KBM-7 (cell line): ENCODE measurements at regions not wholly inside any gene's neighbourhood (a gene's known extent, or its start where the extent isn't known, plus 50 kb on each side); places are given as distances from the start of the nearest gene placed in this dataset.
"Not testable (repeated sequence)": the region's sequence is repeated elsewhere in the genome, so short reads cannot be mapped to it uniquely, and the experiment has no call there.

Experiments
- DNase-seq: peaks from one replicate; pipeline ENCODE4 v3.0.0-alpha.2; 2015
- in situ Hi-C: fragments of 300-500 bp; cut with MboI; formaldehyde crosslinking; loops from 2 replicates; pipeline ENCODE4 v1.14.3; 2020; ENCODE audit warnings: low sequenced_read_pairs, low pct_unique_long_range_greater_than_20kb, mixed read lengths

- no peak for DNase-seq
Measured at GRCh38 chr1:14340002-14340785, 258.3 kb upstream of the KAZN start.

GRCh38 chr1:14341147-14341546 lies 257.3 kb upstream of the KAZN start:
- DNase-seq: no peak
- in situ Hi-C loops: no loop called here

More at GRCh38 chr1:14340002-14340785, 258.3 kb upstream of the KAZN start:
- in situ Hi-C loops: no loop called here

- no peak for DNase-seq
- in situ Hi-C loops: no loop called here
Measured at GRCh38 chr1:14345946-14346550, 252.4 kb upstream of the KAZN start.

- DNase-seq: no peak
- in situ Hi-C loops: no loop called here
Measured at GRCh38 chr1:14347186-14347585, 251.3 kb upstream of the KAZN start.

- in situ Hi-C loops: no loop called here
- DNase-seq: no peak
Measured at GRCh38 chr1:14347776-14348175, 250.7 kb upstream of the KAZN start.

- no peak for DNase-seq
- in situ Hi-C loops: no loop called here
Measured at GRCh38 chr1:14350197-14350596, 248.3 kb upstream of the KAZN start.

GRCh38 chr1:14352897-14353296 lies 245.6 kb upstream of the KAZN start:
- in situ Hi-C loops: no loop called here
- no peak for DNase-seq

- in situ Hi-C loops, DNase-seq: not testable (repeated sequence)
Measured at GRCh38 chr1:14361005-14361404, 237.5 kb upstream of the KAZN start.

- in situ Hi-C loops: no loop called here
Measured at GRCh38 chr1:14362331-14362730, 236.2 kb upstream of the KAZN start.

GRCh38 chr1:14363036-14363590 lies 235.4 kb upstream of the KAZN start:
- in situ Hi-C loops: no loop called here
- DNase-seq: no peak

More at GRCh38 chr1:14362331-14362730, 236.2 kb upstream of the KAZN start:
- DNase-seq: no peak

GRCh38 chr1:14363707-14364413 lies 234.6 kb upstream of the KAZN start:
- DNase-seq: no peak
- in situ Hi-C loops: no loop called here

GRCh38 chr1:14365301-14365988 lies 233.0 kb upstream of the KAZN start:
- no peak for DNase-seq
- in situ Hi-C loops: no loop called here

GRCh38 chr1:14366091-14367018 lies 232.1 kb upstream of the KAZN start:
- in situ Hi-C loops: no loop called here
- no peak for DNase-seq

GRCh38 chr1:14367451-14367850 lies 231.0 kb upstream of the KAZN start:
- no peak for DNase-seq

GRCh38 chr1:14369526-14370213 lies 228.8 kb upstream of the KAZN start:
- in situ Hi-C loops: no loop called here
- DNase-seq: no peak

More at GRCh38 chr1:14367451-14367850, 231.0 kb upstream of the KAZN start:
- in situ Hi-C loops: no loop called here

- in situ Hi-C loops: no loop called here
- no peak for DNase-seq
Measured at GRCh38 chr1:14371771-14372497, 226.6 kb upstream of the KAZN start.

GRCh38 chr1:14372526-14372925 lies 226.0 kb upstream of the KAZN start:
- no peak for DNase-seq
- in situ Hi-C loops: no loop called here
